Esophagus squamous epithelium (tissue), 5 donors: ENCODE measurements at regions not wholly inside any gene's neighbourhood (a gene's known extent, or its start where the extent isn't known, plus 50 kb on each side); places are given as distances from the start of the nearest gene placed in this dataset.

ENCODE experiments used
- DNase-seq: peaks from one replicate; lab custom pipeline; 2025; lab: John Stamatoyannopoulos, UW
- H3K27ac ChIP-seq, 4 donors: fragments of 200-600 bp; sonication (generic); one replicate each; pipeline ENCODE4 v1.5.1; 2016 to 2019; ENCODE audit warnings: mild to moderate bottlenecking in 1 of 4
- H3K27me3 ChIP-seq, 4 donors: fragments of 200-600 bp; sonication (generic); 1 replicate in 3 of 4; 2 replicates in 1 of 4; pipeline versions ENCODE4 v1.5.1 to v1.6.0; 2017 to 2021; ENCODE audit warnings: antibody characterized with exemption in 1 of 4
- H3K36me3 ChIP-seq, 3 donors: fragments of 200-600 bp; sonication (generic); one replicate each; pipeline ENCODE4 v1.5.1; 2016 to 2019
- H3K4me1 ChIP-seq, 3 donors: fragments of 200-600 bp; sonication (generic); one replicate each; pipeline ENCODE4 v1.5.1; 2017 to 2019
- H3K4me3 ChIP-seq, 4 donors: fragments of 200-600 bp; sonication (generic); 1 replicate in 3 of 4; 2 replicates in 1 of 4; pipeline ENCODE4 v1.5.1; 2016 to 2019; ENCODE audit warnings: mild to moderate bottlenecking in 2 of 4, moderate library complexity in 1 of 4
- H3K9me3 ChIP-seq, 3 donors: fragments of 200-600 bp; sonication (generic); one replicate each; pipeline ENCODE4 v1.5.1; 2016 to 2019
- CTCF ChIP-seq, 6 experiments: fragments of 450-650 bp in 4 of 6; fragments of 200-600 bp in 2 of 6; sonication (generic) in 2 of 6; IDR thresholded peaks; one replicate each; pipeline ENCODE4 v1.5.1; 2016 to 2019; ENCODE audit warnings: antibody characterized with exemption in 6 of 6, mild to moderate bottlenecking in 4 of 6, moderate library complexity in 4 of 6
- POLR2A ChIP-seq, 4 donors: fragments of 450-650 bp; IDR thresholded peaks; one replicate each; pipeline ENCODE4 v1.6.1; 2017; ENCODE audit warnings: antibody characterized with exemption in 4 of 4, mild to moderate bottlenecking in 4 of 4, moderate library complexity in 3 of 4
- WGBS, 2 donors: methylation state at CpG; one replicate each; pipeline ENCODE4 v1.1.5; 2018; 5-methylcytosine and 5-hydroxymethylcytosine counted together
- intact Hi-C: fragments of 100-400 bp; cut with DNase I; formaldehyde crosslinking; loops from one replicate; pipeline ENCODE4 v1.15.0; 2022
- donor health status: DM: yes; HTN: yes; CAD: no.

- Histone ChIP-seq H3K4me3 (no peak overlapping the region), H3K4me1 (no peaks in the 10 kb centered on the region), H3K27ac (no peak overlapping the region), H3K36me3 (no peaks in the 10 kb centered on the region), H3K27me3 (no peaks in the 10 kb centered on the region), H3K9me3 (no peaks in the 10 kb centered on the region)
- intact Hi-C loops, result no loop called here
- DNase-seq, result no peak
- 62 to 64% methylated on average over 7 of the region's 7 CpGs for WGBS, 2 donors
- TF ChIP-seq POLR2A (IDR thresholded peaks at IDR 0.05) (no peak), CTCF (IDR thresholded peaks at IDR 0.05) (no peak)
These were observed 66.2 kb upstream of the PTPRT start for GRCh38 chr20:43255877-43256276.

- WGBS, 2 donors, result 54 to 80% methylated on average over 4 of the region's 4 CpGs
- intact Hi-C loops, result no loop called here
These were observed 63.1 kb upstream of the PTPRT start for GRCh38 chr20:43252761-43253160.

GRCh38 chr20:43248341-43248740, 58.6 kb upstream of the PTPRT start:
- WGBS, 2 donors, result 65 to 75% methylated on average over 2 of the region's 2 CpGs
- intact Hi-C loops, result no loop called here
- Histone ChIP-seq H3K4me3 (no peak overlapping the region), H3K36me3 (no peaks in the 10 kb centered on the region), H3K9me3 (no peaks in the 10 kb centered on the region), H3K27me3 (peaks cover 0 to 20% (median 0%) of the 10 kb centered on the region in 4 donors), H3K27ac (no peak overlapping the region), H3K4me1 (no peaks in the 10 kb centered on the region)
- no peak for TF ChIP-seq CTCF (IDR thresholded peaks at IDR 0.05)
- TF ChIP-seq POLR2A (IDR thresholded peaks at IDR 0.05), result no peak
- no peak for DNase-seq

More at GRCh38 chr20:43252761-43253160, 63.1 kb upstream of the PTPRT start:
- TF ChIP-seq POLR2A (IDR thresholded peaks at IDR 0.05), result no peak
- no peak for TF ChIP-seq CTCF (IDR thresholded peaks at IDR 0.05)
- H3K27ac ChIP-seq, result no peak overlapping the region
- no peak for DNase-seq
- no peaks in the 10 kb centered on the region for H3K9me3 ChIP-seq
- H3K36me3 ChIP-seq, result no peaks in the 10 kb centered on the region
- H3K27me3 ChIP-seq, result peaks cover 0 to 4% (median 0%) of the 10 kb centered on the region in 4 donors
- no peaks in the 10 kb centered on the region for H3K4me1 ChIP-seq
- no peak overlapping the region for H3K4me3 ChIP-seq

- Histone ChIP-seq H3K4me3 (no peak overlapping the region), H3K9me3 (no peaks in the 10 kb centered on the region), H3K27me3 (peaks cover 0 to 30% (median 0%) of the 10 kb centered on the region in 4 donors), H3K27ac (no peak overlapping the region), H3K36me3 (no peaks in the 10 kb centered on the region), H3K4me1 (no peaks in the 10 kb centered on the region)
- TF ChIP-seq POLR2A (IDR thresholded peaks at IDR 0.05) (no peak), CTCF (IDR thresholded peaks at IDR 0.05) (no peak)
- 0 to 49% methylated on average over 1 to 3 of the region's 3 CpGs for WGBS, 2 donors
- DNase-seq, result no peak
- intact Hi-C loops, result no loop called here
These were observed 57.7 kb upstream of the PTPRT start for GRCh38 chr20:43247361-43247760.

- Histone ChIP-seq H3K9me3 (no peaks in the 10 kb centered on the region), H3K4me1 (no peaks in the 10 kb centered on the region), H3K36me3 (no peaks in the 10 kb centered on the region), H3K27me3 (peaks cover 0 to 32% (median 0%) of the 10 kb centered on the region in 4 donors), H3K27ac (no peak overlapping the region), H3K4me3 (no peak overlapping the region)
- no peak for DNase-seq
- intact Hi-C loops, result no loop called here
- TF ChIP-seq POLR2A (IDR thresholded peaks at IDR 0.05), result no peak
- TF ChIP-seq CTCF (IDR thresholded peaks at IDR 0.05), result no peak
- WGBS, 2 donors, result 70 to 100% methylated on average over 2 to 3 of the region's 5 CpGs
These were observed 54.9 kb upstream of the PTPRT start for GRCh38 chr20:43244647-43245046.
